NT2/D1 (cell line): ENCODE measurements at regions not wholly inside any gene's neighbourhood (a gene's known extent, or its start where the extent isn't known, plus 50 kb on each side); places are given as distances from the start of the nearest gene placed in this dataset.

ENCODE experiments used
- DNase-seq: peaks from one replicate; pipeline ENCODE4 v3.0.0-alpha.2; 2011; ENCODE audit warnings: low read depth, low spot score
- H3K27me3 ChIP-seq: 2 replicates; pipeline ENCODE4 v1.6.0; 2011; ENCODE audit warnings: mild to moderate bottlenecking; ENCODE audit not compliant: insufficient read length, insufficient read depth
- H3K36me3 ChIP-seq: 2 replicates; pipeline ENCODE4 v1.6.1; 2011; ENCODE audit warnings: mild to moderate bottlenecking, low read length, mixed read lengths; ENCODE audit not compliant: insufficient read depth, insufficient read length
- H3K4me1 ChIP-seq: 2 replicates; pipeline ENCODE4 v1.5.1; 2011; ENCODE audit not compliant: insufficient read depth, insufficient read length
- H3K4me3 ChIP-seq: 2 replicates; pipeline ENCODE4 v1.5.1; 2011; ENCODE audit warnings: low read depth; ENCODE audit not compliant: insufficient read length
- H3K9ac ChIP-seq: 2 replicates; pipeline ENCODE4 v1.6.0; 2011; ENCODE audit warnings: low read depth; ENCODE audit not compliant: insufficient read length
- H3K9me3 ChIP-seq: 2 replicates; pipeline ENCODE4 v1.5.1; 2011; ENCODE audit warnings: mild to moderate bottlenecking, low read length; ENCODE audit not compliant: insufficient read depth
- SUZ12 ChIP-seq: IDR thresholded peaks from 2 replicates; pipeline ENCODE4 v1.6.1; 2011; ENCODE audit not compliant: insufficient read length, insufficient read depth; ENCODE audit errors: extremely low read depth
- YY1 ChIP-seq: IDR thresholded peaks from 2 replicates; pipeline ENCODE4 v1.6.1; 2011; ENCODE audit not compliant: insufficient read length, insufficient read depth
- ZNF274 ChIP-seq: IDR thresholded peaks from 2 replicates; pipeline ENCODE4 v1.6.1; 2011; ENCODE audit warnings: mild to moderate bottlenecking, low read depth, low read length

DNA sequence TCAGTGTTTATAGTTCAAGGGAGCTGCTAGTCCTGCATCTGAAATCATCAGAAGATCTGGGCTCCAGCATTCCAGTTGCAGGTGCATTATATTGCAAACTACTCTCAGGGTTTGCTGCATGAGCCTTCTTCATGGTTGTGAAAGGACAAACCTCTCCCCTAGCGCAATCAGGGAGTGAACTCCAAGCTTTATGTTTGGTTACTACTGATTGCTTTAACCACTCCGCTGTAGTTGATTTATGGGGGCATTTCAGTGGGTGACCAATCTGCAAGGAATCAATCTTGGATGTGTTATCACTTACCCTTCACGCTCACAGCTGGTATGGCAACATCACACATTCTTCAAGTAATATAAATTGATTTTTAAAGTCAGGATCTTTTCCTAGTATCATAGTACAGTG lies 552.1 kb downstream of the SPOCK3 start:
- Histone ChIP-seq H3K36me3 (no peaks in the 10 kb centered on the region), H3K4me1 (no peaks in the 10 kb centered on the region), H3K4me3 (no peak overlapping the region), H3K27me3 (no peaks in the 10 kb centered on the region), H3K9ac (no peak overlapping the region), H3K9me3 (no peaks in the 10 kb centered on the region)
- TF ChIP-seq ZNF274, result no peak
- no peak for TF ChIP-seq YY1
- TF ChIP-seq SUZ12, result no peak
- DNase-seq, result no peak
